ENCODE measurements at regions not wholly inside any gene's neighbourhood (a gene's known extent, or its start where the extent isn't known, plus 50 kb on each side); places are given as distances from the start of the nearest gene placed in this dataset.

DNA sequence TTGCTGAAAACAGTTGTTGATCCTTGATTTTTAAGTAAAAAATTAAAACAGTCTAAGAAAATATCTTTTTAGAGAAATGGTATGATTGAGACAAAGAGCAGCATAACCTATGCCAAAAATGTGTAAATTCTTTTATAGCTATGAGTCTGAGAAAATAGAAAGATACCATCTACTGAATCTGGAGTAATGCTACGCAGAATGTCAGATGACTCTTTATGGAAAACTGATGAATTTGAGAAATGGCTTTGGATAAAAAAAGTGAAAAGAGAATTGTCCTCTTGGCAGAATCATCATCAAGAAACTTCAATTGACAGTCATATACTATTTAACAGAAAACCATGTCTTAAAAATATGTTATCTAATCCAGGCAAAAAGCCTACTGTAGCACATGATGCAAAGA lies 183.1 kb downstream of the FAT4 start:
- no peaks in the 10 kb centered on the region; the same call in 1 of the 2 replicates for H3K36me3 Mint-ChIP-seq
- H3K9me3 Mint-ChIP-seq, result no peaks in the 10 kb centered on the region
- H3K4me1 Mint-ChIP-seq, result peaks cover 15% of the 10 kb centered on the region
- H3K27me3 Mint-ChIP-seq (ENCODE audit: low read depth), result no peaks in the 10 kb centered on the region
- TF ChIP-seq, protein P1, sequence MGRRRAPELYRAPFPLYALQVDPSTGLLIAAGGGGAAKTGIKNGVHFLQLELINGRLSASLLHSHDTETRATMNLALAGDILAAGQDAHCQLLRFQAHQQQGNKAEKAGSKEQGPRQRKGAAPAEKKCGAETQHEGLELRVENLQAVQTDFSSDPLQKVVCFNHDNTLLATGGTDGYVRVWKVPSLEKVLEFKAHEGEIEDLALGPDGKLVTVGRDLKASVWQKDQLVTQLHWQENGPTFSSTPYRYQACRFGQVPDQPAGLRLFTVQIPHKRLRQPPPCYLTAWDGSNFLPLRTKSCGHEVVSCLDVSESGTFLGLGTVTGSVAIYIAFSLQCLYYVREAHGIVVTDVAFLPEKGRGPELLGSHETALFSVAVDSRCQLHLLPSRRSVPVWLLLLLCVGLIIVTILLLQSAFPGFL (CRISPR knock-in tag; IDR thresholded peaks at IDR 0.05; ENCODE audit: borderline replicate concordance), result no peak
- no peak for TF ChIP-seq ZNF263 (CRISPR knock-in tag; IDR thresholded peaks at IDR 0.05; ENCODE audit: low read depth)
- no peak for TF ChIP-seq TP53 (CRISPR knock-in tag; IDR thresholded peaks at IDR 0.05)
- no peak for TF ChIP-seq GABPB1 (CRISPR knock-in tag; IDR thresholded peaks at IDR 0.05)
- no peak for TF ChIP-seq CREM (CRISPR knock-in tag; IDR thresholded peaks at IDR 0.05)
- no peak for TF ChIP-seq NFYB (CRISPR knock-in tag; conservative IDR thresholded peaks at IDR 0.05; ENCODE audit: low read depth)
- TF ChIP-seq NR3C1 (CRISPR knock-in tag; conservative IDR thresholded peaks at IDR 0.05; ENCODE audit: low read depth), result no peak
- no peak for TF ChIP-seq MYBL2 (CRISPR knock-in tag; IDR thresholded peaks at IDR 0.05)
- TF ChIP-seq ZNF121 (CRISPR knock-in tag; IDR thresholded peaks at IDR 0.05), result no peak
- TF ChIP-seq, protein P2, sequence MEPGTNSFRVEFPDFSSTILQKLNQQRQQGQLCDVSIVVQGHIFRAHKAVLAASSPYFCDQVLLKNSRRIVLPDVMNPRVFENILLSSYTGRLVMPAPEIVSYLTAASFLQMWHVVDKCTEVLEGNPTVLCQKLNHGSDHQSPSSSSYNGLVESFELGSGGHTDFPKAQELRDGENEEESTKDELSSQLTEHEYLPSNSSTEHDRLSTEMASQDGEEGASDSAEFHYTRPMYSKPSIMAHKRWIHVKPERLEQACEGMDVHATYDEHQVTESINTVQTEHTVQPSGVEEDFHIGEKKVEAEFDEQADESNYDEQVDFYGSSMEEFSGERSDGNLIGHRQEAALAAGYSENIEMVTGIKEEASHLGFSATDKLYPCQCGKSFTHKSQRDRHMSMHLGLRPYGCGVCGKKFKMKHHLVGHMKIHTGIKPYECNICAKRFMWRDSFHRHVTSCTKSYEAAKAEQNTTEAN (CRISPR knock-in tag; IDR thresholded peaks at IDR 0.05), result no peak
- TF ChIP-seq ZNF232 (CRISPR knock-in tag; IDR thresholded peaks at IDR 0.05), result no peak
- no peak for TF ChIP-seq GTF2I (CRISPR knock-in tag; conservative IDR thresholded peaks at IDR 0.05)
- TF ChIP-seq NFATC4 (CRISPR knock-in tag; IDR thresholded peaks at IDR 0.05), result no peak
- TF ChIP-seq FOXJ3 (CRISPR knock-in tag; IDR thresholded peaks at IDR 0.05; ENCODE audit: borderline replicate concordance), result no peak
- no peak for TF ChIP-seq ZNF219 (CRISPR knock-in tag; IDR thresholded peaks at IDR 0.05; ENCODE audit: borderline replicate concordance)
- TF ChIP-seq ZBTB21 (CRISPR knock-in tag; IDR thresholded peaks at IDR 0.05; ENCODE audit: borderline replicate concordance), result no peak
- no peak for TF ChIP-seq TEAD1 (CRISPR knock-in tag; IDR thresholded peaks at IDR 0.05)
- CTCF ChIA-PET, result no interaction called here
- H3K4me3 Mint-ChIP-seq, result no peak overlapping the region
- POLR2A ChIA-PET, result no interaction called here
- no peak for ATAC-seq
- no peak for DNase-seq (ENCODE audit: low spot score)
- H3K27ac Mint-ChIP-seq, result no peak overlapping the region

DNA sequence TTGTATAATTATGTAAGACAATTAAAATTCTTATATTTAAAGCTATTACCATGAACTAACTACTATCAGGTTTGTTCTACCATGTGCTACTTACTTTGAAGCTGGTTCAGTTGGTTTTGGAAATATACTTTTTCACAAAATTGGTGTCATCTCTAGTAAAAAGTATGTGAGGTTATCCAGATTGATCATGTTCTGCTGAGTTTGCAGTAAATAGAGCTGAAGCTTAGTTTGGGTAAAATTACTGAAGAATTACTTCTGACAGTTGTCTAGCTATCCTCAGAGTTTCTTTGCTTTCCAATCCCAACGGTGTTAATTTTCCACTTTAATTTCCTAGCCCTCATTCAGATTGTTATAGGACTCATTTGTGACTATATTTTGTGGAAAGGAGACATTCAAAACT lies 184.2 kb downstream of the FAT4 start:
- H3K36me3 Mint-ChIP-seq, result no peaks in the 10 kb centered on the region; the same call in 1 of the 2 replicates
- no peaks in the 10 kb centered on the region for H3K27me3 Mint-ChIP-seq (ENCODE audit: low read depth)
- POLR2A ChIA-PET, result interaction anchor here (0.6 kb wide), 1 partner anchor 235 kb away, joined by 6 read pairs; no protein-coding TSS in a partner anchor
- H3K27ac Mint-ChIP-seq, result no peak overlapping the region
- H3K4me1 Mint-ChIP-seq, result peaks cover 15% of the 10 kb centered on the region
- no peaks in the 10 kb centered on the region for H3K9me3 Mint-ChIP-seq
- DNase-seq (ENCODE audit: low spot score) (no peak), ATAC-seq (no peak)
- no peak overlapping the region for H3K4me3 Mint-ChIP-seq
- CTCF ChIA-PET, result interaction anchor here (1.1 kb wide), 1 partner anchor 185 kb away, joined by 3 read pairs; the partner anchor contains the start of gene FAT4
- TF ChIP-seq, protein P3, sequence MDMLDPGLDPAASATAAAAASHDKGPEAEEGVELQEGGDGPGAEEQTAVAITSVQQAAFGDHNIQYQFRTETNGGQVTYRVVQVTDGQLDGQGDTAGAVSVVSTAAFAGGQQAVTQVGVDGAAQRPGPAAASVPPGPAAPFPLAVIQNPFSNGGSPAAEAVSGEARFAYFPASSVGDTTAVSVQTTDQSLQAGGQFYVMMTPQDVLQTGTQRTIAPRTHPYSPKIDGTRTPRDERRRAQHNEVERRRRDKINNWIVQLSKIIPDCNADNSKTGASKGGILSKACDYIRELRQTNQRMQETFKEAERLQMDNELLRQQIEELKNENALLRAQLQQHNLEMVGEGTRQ (CRISPR knock-in tag; IDR thresholded peaks at IDR 0.05), result no peak
- TF ChIP-seq ZNF138 (CRISPR knock-in tag; conservative IDR thresholded peaks at IDR 0.05) (no peak), TEAD1 (CRISPR knock-in tag; IDR thresholded peaks at IDR 0.05) (no peak), GRHL2 (CRISPR knock-in tag; IDR thresholded peaks at IDR 0.05; ENCODE audit: insufficient replicate concordance, severe bottlenecking) (no peak), SMAD3 (CRISPR knock-in tag; IDR thresholded peaks at IDR 0.05; ENCODE audit: borderline replicate concordance) (no peak), JAZF1 (CRISPR knock-in tag; IDR thresholded peaks at IDR 0.05) (no peak), KAT7 (CRISPR knock-in tag; IDR thresholded peaks at IDR 0.05; ENCODE audit: borderline replicate concordance) (no peak), ETV6 (CRISPR knock-in tag; IDR thresholded peaks at IDR 0.05) (no peak), NFE2L1 (CRISPR knock-in tag; IDR thresholded peaks at IDR 0.05) (no peak), FOXK1 (CRISPR knock-in tag; IDR thresholded peaks at IDR 0.05) (no peak), ZNF671 (CRISPR knock-in tag; IDR thresholded peaks at IDR 0.05) (no peak)
- TF ChIP-seq, protein P4, sequence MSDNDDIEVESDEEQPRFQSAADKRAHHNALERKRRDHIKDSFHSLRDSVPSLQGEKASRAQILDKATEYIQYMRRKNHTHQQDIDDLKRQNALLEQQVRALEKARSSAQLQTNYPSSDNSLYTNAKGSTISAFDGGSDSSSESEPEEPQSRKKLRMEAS (CRISPR knock-in tag; IDR thresholded peaks at IDR 0.05), result no peak
- TF ChIP-seq, protein P5, sequence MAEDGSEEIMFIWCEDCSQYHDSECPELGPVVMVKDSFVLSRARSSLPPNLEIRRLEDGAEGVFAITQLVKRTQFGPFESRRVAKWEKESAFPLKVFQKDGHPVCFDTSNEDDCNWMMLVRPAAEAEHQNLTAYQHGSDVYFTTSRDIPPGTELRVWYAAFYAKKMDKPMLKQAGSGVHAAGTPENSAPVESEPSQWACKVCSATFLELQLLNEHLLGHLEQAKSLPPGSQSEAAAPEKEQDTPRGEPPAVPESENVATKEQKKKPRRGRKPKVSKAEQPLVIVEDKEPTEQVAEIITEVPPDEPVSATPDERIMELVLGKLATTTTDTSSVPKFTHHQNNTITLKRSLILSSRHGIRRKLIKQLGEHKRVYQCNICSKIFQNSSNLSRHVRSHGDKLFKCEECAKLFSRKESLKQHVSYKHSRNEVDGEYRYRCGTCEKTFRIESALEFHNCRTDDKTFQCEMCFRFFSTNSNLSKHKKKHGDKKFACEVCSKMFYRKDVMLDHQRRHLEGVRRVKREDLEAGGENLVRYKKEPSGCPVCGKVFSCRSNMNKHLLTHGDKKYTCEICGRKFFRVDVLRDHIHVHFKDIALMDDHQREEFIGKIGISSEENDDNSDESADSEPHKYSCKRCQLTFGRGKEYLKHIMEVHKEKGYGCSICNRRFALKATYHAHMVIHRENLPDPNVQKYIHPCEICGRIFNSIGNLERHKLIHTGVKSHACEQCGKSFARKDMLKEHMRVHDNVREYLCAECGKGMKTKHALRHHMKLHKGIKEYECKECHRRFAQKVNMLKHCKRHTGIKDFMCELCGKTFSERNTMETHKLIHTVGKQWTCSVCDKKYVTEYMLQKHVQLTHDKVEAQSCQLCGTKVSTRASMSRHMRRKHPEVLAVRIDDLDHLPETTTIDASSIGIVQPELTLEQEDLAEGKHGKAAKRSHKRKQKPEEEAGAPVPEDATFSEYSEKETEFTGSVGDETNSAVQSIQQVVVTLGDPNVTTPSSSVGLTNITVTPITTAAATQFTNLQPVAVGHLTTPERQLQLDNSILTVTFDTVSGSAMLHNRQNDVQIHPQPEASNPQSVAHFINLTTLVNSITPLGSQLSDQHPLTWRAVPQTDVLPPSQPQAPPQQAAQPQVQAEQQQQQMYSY (CRISPR knock-in tag; IDR thresholded peaks at IDR 0.05), result no peak
- TF ChIP-seq, protein P6, sequence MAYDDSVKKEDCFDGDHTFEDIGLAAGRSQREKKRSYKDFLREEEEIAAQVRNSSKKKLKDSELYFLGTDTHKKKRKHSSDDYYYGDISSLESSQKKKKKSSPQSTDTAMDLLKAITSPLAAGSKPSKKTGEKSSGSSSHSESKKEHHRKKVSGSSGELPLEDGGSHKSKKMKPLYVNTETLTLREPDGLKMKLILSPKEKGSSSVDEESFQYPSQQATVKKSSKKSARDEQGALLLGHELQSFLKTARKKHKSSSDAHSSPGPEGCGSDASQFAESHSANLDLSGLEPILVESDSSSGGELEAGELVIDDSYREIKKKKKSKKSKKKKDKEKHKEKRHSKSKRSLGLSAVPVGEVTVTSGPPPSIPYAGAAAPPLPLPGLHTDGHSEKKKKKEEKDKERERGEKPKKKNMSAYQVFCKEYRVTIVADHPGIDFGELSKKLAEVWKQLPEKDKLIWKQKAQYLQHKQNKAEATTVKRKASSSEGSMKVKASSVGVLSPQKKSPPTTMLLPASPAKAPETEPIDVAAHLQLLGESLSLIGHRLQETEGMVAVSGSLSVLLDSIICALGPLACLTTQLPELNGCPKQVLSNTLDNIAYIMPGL (CRISPR knock-in tag; IDR thresholded peaks at IDR 0.05), result no peak
